ENCODE measurements at regions not wholly inside any gene's neighbourhood (a gene's known extent, or its start where the extent isn't known, plus 50 kb on each side); places are given as distances from the start of the nearest gene placed in this dataset.
A peak's percentile ranks its signal among the peaks of the same experiment; 100 is the strongest.
"Not testable (repeated sequence)": the region's sequence is repeated elsewhere in the genome, so short reads cannot be mapped to it uniquely, and the experiment has no call there.

GRCh38 chr6:88473589-88473988 is 307.4 kb upstream of the CNR1 start:
- no peak for DNase-seq (ENCODE audit: missing footprints)
- intact Hi-C loops (cut with DNase I) = no loop called here

GRCh38 chr6:88472851-88473525 is 306.8 kb upstream of the CNR1 start:
- DNase-seq (ENCODE audit: missing footprints) (no peak), ATAC-seq (no peak)
- intact Hi-C loops (cut with DNase I) = no loop called here

More at GRCh38 chr6:88473589-88473988, 307.4 kb upstream of the CNR1 start:
- no peak for ATAC-seq

- ATAC-seq = no peak
- no peak for DNase-seq (ENCODE audit: missing footprints)
- intact Hi-C loops (cut with DNase I) = no loop called here
Measured at GRCh38 chr6:88459643-88460042, 293.5 kb upstream of the CNR1 start.

- intact Hi-C loops (cut with DNase I) = no loop called here
- ATAC-seq (no peak), DNase-seq (ENCODE audit: missing footprints) (no peak)
Measured at GRCh38 chr6:88459189-88459588, 293.0 kb upstream of the CNR1 start.

GRCh38 chr6:88458662-88459061 is 292.5 kb upstream of the CNR1 start:
- ATAC-seq (no peak), DNase-seq (ENCODE audit: missing footprints) (no peak)
- intact Hi-C loops (cut with DNase I) = no loop called here

GRCh38 chr6:88456221-88456859 is 290.2 kb upstream of the CNR1 start:
- intact Hi-C loops (cut with DNase I) = no loop called here

GRCh38 chr6:88455317-88455716 is 289.2 kb upstream of the CNR1 start:
- intact Hi-C loops (cut with DNase I) = no loop called here
- peak; percentile 57 for ATAC-seq
- DNase-seq (ENCODE audit: missing footprints) = no peak

More at GRCh38 chr6:88456221-88456859, 290.2 kb upstream of the CNR1 start:
- DNase-seq (ENCODE audit: missing footprints) (no peak), ATAC-seq (no peak)

GRCh38 chr6:88454658-88455057 is 288.5 kb upstream of the CNR1 start:
- intact Hi-C loops (cut with DNase I) = no loop called here
- no peak for ATAC-seq
- no peak for DNase-seq (ENCODE audit: missing footprints)

- ATAC-seq (no peak), DNase-seq (ENCODE audit: missing footprints) (no peak)
- intact Hi-C loops (cut with DNase I) = no loop called here
Measured at GRCh38 chr6:88449770-88450169, 283.6 kb upstream of the CNR1 start.

GRCh38 chr6:88445188-88445965 is 279.2 kb upstream of the CNR1 start:
- ATAC-seq (peak; percentile 54), DNase-seq (ENCODE audit: missing footprints) (no peak)
- intact Hi-C loops (cut with DNase I) = no loop called here

- no peak for DNase-seq (ENCODE audit: missing footprints)
- intact Hi-C loops (cut with DNase I) = no loop called here
- no peak for ATAC-seq
Measured at GRCh38 chr6:88443554-88443953, 277.4 kb upstream of the CNR1 start.

- intact Hi-C loops (cut with DNase I) = no loop called here
- DNase-seq (ENCODE audit: missing footprints) = peak; percentile 65
- peak; percentile 42 for ATAC-seq
Measured at GRCh38 chr6:88442737-88443136, 276.6 kb upstream of the CNR1 start.

- DNase-seq (ENCODE audit: missing footprints) = no peak
- ATAC-seq = no peak
- intact Hi-C loops (cut with DNase I) = no loop called here
Measured at GRCh38 chr6:88441346-88441745, 275.2 kb upstream of the CNR1 start.

- intact Hi-C loops (cut with DNase I) = no loop called here
- DNase-seq (ENCODE audit: missing footprints) = no peak
- no peak for ATAC-seq
Measured at GRCh38 chr6:88428068-88428467, 261.9 kb upstream of the CNR1 start.

GRCh38 chr6:88426005-88426404 is 259.9 kb upstream of the CNR1 start:
- no peak for DNase-seq (ENCODE audit: missing footprints)
- intact Hi-C loops (cut with DNase I) = no loop called here
- no peak for ATAC-seq

GRCh38 chr6:88422831-88423230 is 256.7 kb upstream of the CNR1 start:
- no peak for ATAC-seq
- intact Hi-C loops (cut with DNase I) = no loop called here

GRCh38 chr6:88420967-88421488 is 254.9 kb upstream of the CNR1 start:
- DNase-seq (ENCODE audit: missing footprints); intact Hi-C loops (cut with DNase I): not testable (repeated sequence)

More at GRCh38 chr6:88422831-88423230, 256.7 kb upstream of the CNR1 start:
- no peak for DNase-seq (ENCODE audit: missing footprints)

GRCh38 chr6:88418921-88419810 is 253.0 kb upstream of the CNR1 start:
- ATAC-seq; intact Hi-C loops (cut with DNase I); DNase-seq (ENCODE audit: missing footprints): not testable (repeated sequence)

More at GRCh38 chr6:88420967-88421488, 254.9 kb upstream of the CNR1 start:
- ATAC-seq = not testable (repeated sequence)

All from Right ventricle myocardium inferior (tissue), 1 donor.